H1 (cell line): ENCODE measurements at regions not wholly inside any gene's neighbourhood (a gene's known extent, or its start where the extent isn't known, plus 50 kb on each side); places are given as distances from the start of the nearest gene placed in this dataset.

ENCODE experiments used
- EZH2 ChIP-seq: fragments of 200-600 bp; sonication (generic); IDR thresholded peaks from 2 replicates; pipeline ENCODE4 v1.7.1; 2012; ENCODE audit warnings: low read depth, mild to moderate bottlenecking, moderate library complexity, low read length, inconsistent platforms; ENCODE audit not compliant: severe bottlenecking
- KDM1A ChIP-seq: fragments of 200-600, 300-600 bp; sonication (generic); IDR thresholded peaks from 2 replicates; pipeline ENCODE4 v1.7.1; 2016; ENCODE audit warnings: mild to moderate bottlenecking, low read length, borderline replicate concordance
- KDM5A ChIP-seq: fragments of 200-600 bp; IDR thresholded peaks from 2 replicates; pipeline ENCODE4 v1.7.1; 2012; ENCODE audit warnings: mild to moderate bottlenecking, low read length, inconsistent platforms, mixed read lengths
- MAFK ChIP-seq: IDR thresholded peaks from 2 replicates; pipeline ENCODE4 v1.6.1; 2012; ENCODE audit warnings: low read depth, mild to moderate bottlenecking, improper control_type of control experiment, low read length
- RFX5 ChIP-seq: IDR thresholded peaks from 2 replicates; pipeline ENCODE4 v1.6.1; 2011; ENCODE audit warnings: low read depth, low read length, improper control_type of control experiment, borderline replicate concordance
- SIRT6 ChIP-seq: IDR thresholded peaks from one replicate; pipeline ENCODE4 v1.7.1; 2012; ENCODE audit warnings: low read length, inconsistent platforms
- TAF1 ChIP-seq: IDR thresholded peaks from 2 replicates; pipeline ENCODE4 v1.6.1; 2011; ENCODE audit warnings: mild to moderate bottlenecking, low read depth, low read length
- TCF12 ChIP-seq: IDR thresholded peaks from 2 replicates; pipeline ENCODE4 v1.6.1; 2011; ENCODE audit warnings: low read depth, mild to moderate bottlenecking, low read length
- TF ChIP-seq, protein P1 (sequence below), 3 experiments: IDR thresholded peaks; 1 replicate in 2 of 3; 2 replicates in 1 of 3; pipeline versions ENCODE4 v1.5.1 to v1.6.1; 2011; ENCODE audit warnings: low read length in 3 of 3, mild to moderate bottlenecking in 3 of 3, inconsistent platforms in 2 of 3, low read depth in 1 of 3, moderate library complexity in 1 of 3; ENCODE audit not compliant: insufficient read depth in 1 of 3; ENCODE audit errors: control extremely low read depth in 1 of 3

DNA sequence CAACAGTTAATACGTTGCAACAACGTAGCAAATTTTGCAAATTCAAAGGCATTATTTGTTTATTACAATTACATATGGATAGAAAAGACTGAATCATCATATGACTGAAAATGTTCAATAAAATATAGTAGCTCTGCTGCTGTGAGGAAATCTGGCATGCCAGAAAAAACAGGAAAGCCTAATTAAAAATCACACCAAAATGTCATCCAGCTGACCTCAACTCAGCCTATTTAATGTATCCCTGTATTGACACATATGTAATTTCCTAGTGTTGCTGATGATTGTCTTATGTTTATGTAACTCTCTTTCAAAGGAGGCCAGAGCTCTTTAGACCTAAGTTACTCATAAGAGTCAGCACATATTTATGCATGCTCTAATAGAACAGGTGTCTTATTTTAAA is 495.0 kb downstream of the PCDH17 start:
- TF ChIP-seq MAFK (no peak), TAF1 (no peak), KDM5A (no peak), KDM1A (no peak), TCF12 (no peak), EZH2 (no peak), SIRT6 (no peak), RFX5 (no peak)
- TF ChIP-seq, protein P1, sequence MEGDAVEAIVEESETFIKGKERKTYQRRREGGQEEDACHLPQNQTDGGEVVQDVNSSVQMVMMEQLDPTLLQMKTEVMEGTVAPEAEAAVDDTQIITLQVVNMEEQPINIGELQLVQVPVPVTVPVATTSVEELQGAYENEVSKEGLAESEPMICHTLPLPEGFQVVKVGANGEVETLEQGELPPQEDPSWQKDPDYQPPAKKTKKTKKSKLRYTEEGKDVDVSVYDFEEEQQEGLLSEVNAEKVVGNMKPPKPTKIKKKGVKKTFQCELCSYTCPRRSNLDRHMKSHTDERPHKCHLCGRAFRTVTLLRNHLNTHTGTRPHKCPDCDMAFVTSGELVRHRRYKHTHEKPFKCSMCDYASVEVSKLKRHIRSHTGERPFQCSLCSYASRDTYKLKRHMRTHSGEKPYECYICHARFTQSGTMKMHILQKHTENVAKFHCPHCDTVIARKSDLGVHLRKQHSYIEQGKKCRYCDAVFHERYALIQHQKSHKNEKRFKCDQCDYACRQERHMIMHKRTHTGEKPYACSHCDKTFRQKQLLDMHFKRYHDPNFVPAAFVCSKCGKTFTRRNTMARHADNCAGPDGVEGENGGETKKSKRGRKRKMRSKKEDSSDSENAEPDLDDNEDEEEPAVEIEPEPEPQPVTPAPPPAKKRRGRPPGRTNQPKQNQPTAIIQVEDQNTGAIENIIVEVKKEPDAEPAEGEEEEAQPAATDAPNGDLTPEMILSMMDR (IDR thresholded peaks at IDR 0.05; ENCODE audit: control extremely low read depth in 1 of 3, insufficient read depth in 1 of 3, low read depth in 1 of 3, low read length in 3 of 3): no peak
